H9 (cell line): ENCODE measurements at regions not wholly inside any gene's neighbourhood (a gene's known extent, or its start where the extent isn't known, plus 50 kb on each side); places are given as distances from the start of the nearest gene placed in this dataset.

ENCODE experiments used
- DNase-seq: peaks from one replicate; pipeline ENCODE4 v3.0.0-alpha.2; 2017
- H2AFZ ChIP-seq: one replicate; pipeline ENCODE4 v1.6.1; 2013; ENCODE audit warnings: mild to moderate bottlenecking, low read length, control low read depth, moderate library complexity
- H2AK5ac ChIP-seq: 2 replicates; pipeline ENCODE4 v1.6.1; 2013; ENCODE audit warnings: low read length, control low read depth, mixed read lengths; ENCODE audit not compliant: insufficient read length
- H2BK120ac ChIP-seq: one replicate; pipeline ENCODE4 v1.6.1; 2013; ENCODE audit warnings: low read depth, mild to moderate bottlenecking, low read length, control low read depth, inconsistent platforms; ENCODE audit not compliant: poor library complexity, severe bottlenecking
- H2BK12ac ChIP-seq: 2 replicates; pipeline ENCODE4 v1.6.1; 2013; ENCODE audit warnings: low read length, control low read depth, mixed read lengths, low read depth; ENCODE audit not compliant: insufficient read length
- H2BK15ac ChIP-seq: 2 replicates; pipeline ENCODE4 v1.6.1; 2013; ENCODE audit warnings: low read depth, low read length, control low read depth
- H2BK20ac ChIP-seq: one replicate; pipeline ENCODE4 v1.6.1; 2013; ENCODE audit warnings: low read depth, mild to moderate bottlenecking, low read length, control low read depth, inconsistent platforms; ENCODE audit not compliant: poor library complexity, severe bottlenecking
- H2BK5ac ChIP-seq: 2 replicates; pipeline ENCODE4 v1.6.1; 2013; ENCODE audit warnings: low read length, control low read depth, mixed read lengths; ENCODE audit not compliant: insufficient read length
- H3K14ac ChIP-seq: 2 replicates; pipeline ENCODE4 v1.6.1; 2013; ENCODE audit warnings: low read length, control low read depth; ENCODE audit not compliant: insufficient read depth
- H3K18ac ChIP-seq: 2 replicates; pipeline ENCODE4 v1.6.1; 2013; ENCODE audit warnings: low read depth, mild to moderate bottlenecking, mixed read lengths, low read length, control low read depth; ENCODE audit not compliant: insufficient read length
- H3K23ac ChIP-seq: 2 replicates; pipeline ENCODE4 v1.6.1; 2013; ENCODE audit warnings: low read length, control low read depth, mixed read lengths, low read depth; ENCODE audit not compliant: insufficient read length
- H3K23me2 ChIP-seq: 2 replicates; pipeline ENCODE4 v1.6.1; 2013; ENCODE audit warnings: low read depth, mild to moderate bottlenecking, mixed read lengths, low read length, control low read depth; ENCODE audit not compliant: insufficient read length, poor library complexity, severe bottlenecking
- H3K27ac ChIP-seq: 2 replicates; pipeline ENCODE4 v1.5.1; 2013; ENCODE audit warnings: low read length, control low read depth, mixed read lengths, low read depth; ENCODE audit not compliant: insufficient read length
- H3K27me3 ChIP-seq: 2 replicates; pipeline ENCODE4 v1.6.1; 2013; ENCODE audit warnings: low read length, control low read depth, inconsistent platforms; ENCODE audit not compliant: insufficient read depth
- H3K4ac ChIP-seq: 2 replicates; pipeline ENCODE4 v1.6.1; 2013; ENCODE audit warnings: low read depth, mild to moderate bottlenecking, control low read depth, inconsistent platforms, low read length, moderate library complexity
- H3K4me1 ChIP-seq: 2 replicates; pipeline ENCODE4 v1.6.1; 2013; ENCODE audit warnings: low read length, control low read depth, inconsistent platforms; ENCODE audit not compliant: insufficient read depth
- H3K4me2 ChIP-seq: 2 replicates; pipeline ENCODE4 v1.6.1; 2013; ENCODE audit warnings: low read length, control low read depth, mixed read lengths; ENCODE audit not compliant: insufficient read length, insufficient read depth
- H3K56ac ChIP-seq: 2 replicates; pipeline ENCODE4 v1.6.1; 2013; ENCODE audit warnings: low read depth, mild to moderate bottlenecking, mixed read lengths, low read length, control low read depth; ENCODE audit not compliant: insufficient read length
- H3K79me1 ChIP-seq: 2 replicates; pipeline ENCODE4 v1.6.1; 2013; ENCODE audit warnings: low read depth, mild to moderate bottlenecking, moderate library complexity, low read length, control low read depth, inconsistent platforms; ENCODE audit not compliant: insufficient read depth, poor library complexity, severe bottlenecking
- H3K79me2 ChIP-seq: 2 replicates; pipeline ENCODE4 v1.6.1; 2013; ENCODE audit warnings: low read length, control low read depth, inconsistent platforms; ENCODE audit not compliant: insufficient read depth
- H3K9ac ChIP-seq: 2 replicates; pipeline ENCODE4 v1.6.1; 2013; ENCODE audit warnings: low read length, control low read depth, mixed read lengths; ENCODE audit not compliant: insufficient read length; ENCODE audit errors: extremely low read depth
- H3K9me3 ChIP-seq: one replicate; pipeline ENCODE4 v1.6.1; 2013; ENCODE audit warnings: low read depth, low read length, inconsistent platforms; ENCODE audit not compliant: control insufficient read depth
- H3T11ph ChIP-seq: one replicate; pipeline ENCODE4 v1.6.1; 2013; ENCODE audit warnings: mild to moderate bottlenecking, low read length, control low read depth, inconsistent platforms
- H4K20me1 ChIP-seq: one replicate; pipeline ENCODE4 v1.6.1; 2013; ENCODE audit not compliant: control insufficient read depth, insufficient read length, insufficient read depth
- H4K5ac ChIP-seq: 2 replicates; pipeline ENCODE4 v1.6.1; 2013; ENCODE audit warnings: low read depth, mild to moderate bottlenecking, mixed read lengths, low read length, control low read depth; ENCODE audit not compliant: insufficient read length
- H4K8ac ChIP-seq: replicated peaks from 2 replicates; pipeline ENCODE4 v1.6.1; 2013; ENCODE audit warnings: low read length, control low read depth, mixed read lengths, low read depth; ENCODE audit not compliant: insufficient read length
- H4K91ac ChIP-seq: 2 replicates; pipeline ENCODE4 v1.6.1; 2013; ENCODE audit warnings: low read depth, mild to moderate bottlenecking, moderate library complexity, mixed read lengths, low read length, control low read depth; ENCODE audit not compliant: insufficient read length
- H3K27ac Mint-ChIP-seq, 3 experiments: 2 replicates in 2 of 3; 3 replicates in 1 of 3; pipeline ENCODE4 v1.8.0; 2020 to 2021; ENCODE audit warnings: mixed read lengths in 3 of 3, mild to moderate bottlenecking in 1 of 3, moderate library complexity in 1 of 3
- H3K27me3 Mint-ChIP-seq: 2 replicates; pipeline ENCODE4 v1.8.0; 2021; ENCODE audit warnings: low read depth, mild to moderate bottlenecking, moderate library complexity, mixed read lengths
- H3K36me3 Mint-ChIP-seq, 3 experiments: 2 replicates in 2 of 3; 3 replicates in 1 of 3; pipeline ENCODE4 v1.8.0; 2020 to 2021; ENCODE audit warnings: low read depth in 3 of 3, mixed read lengths in 3 of 3; ENCODE audit not compliant: insufficient read depth in 1 of 3
- H3K4me1 Mint-ChIP-seq, 2 experiments: 2 replicates each; pipeline ENCODE4 v1.8.0; 2020; ENCODE audit warnings: mixed read lengths in 2 of 2
- H3K4me3 Mint-ChIP-seq, 2 experiments: 2 replicates in 1 of 2; 3 replicates in 1 of 2; pipeline ENCODE4 v1.8.0; 2020 to 2021; ENCODE audit warnings: mild to moderate bottlenecking in 2 of 2, mixed read lengths in 2 of 2, moderate library complexity in 1 of 2
- H3K9me3 Mint-ChIP-seq, 2 experiments: 2 replicates in 1 of 2; 3 replicates in 1 of 2; pipeline ENCODE4 v1.8.0; 2020; ENCODE audit warnings: mild to moderate bottlenecking in 2 of 2, mixed read lengths in 2 of 2, moderate library complexity in 1 of 2
- WGBS: extraction: QIAGEN DNeasy Blood & Tissue Kit; methylation state at CpG from one replicate; pipeline ENCODE4 v1.1.7; 2013; ENCODE audit warnings: missing lambda C conversion rate, low lambda C conversion rate, mixed read lengths; ENCODE audit not compliant: insufficient read length; ENCODE audit errors: extremely low coverage; 5-methylcytosine and 5-hydroxymethylcytosine counted together
- TF ChIP-seq, protein P1 (sequence below): fragments of 200-600 bp; sonication (generic); conservative IDR thresholded peaks from 3 replicates; pipeline ENCODE4 v1.8.0; 2021; ENCODE audit warnings: antibody characterized with exemption, mild to moderate bottlenecking

DNA sequence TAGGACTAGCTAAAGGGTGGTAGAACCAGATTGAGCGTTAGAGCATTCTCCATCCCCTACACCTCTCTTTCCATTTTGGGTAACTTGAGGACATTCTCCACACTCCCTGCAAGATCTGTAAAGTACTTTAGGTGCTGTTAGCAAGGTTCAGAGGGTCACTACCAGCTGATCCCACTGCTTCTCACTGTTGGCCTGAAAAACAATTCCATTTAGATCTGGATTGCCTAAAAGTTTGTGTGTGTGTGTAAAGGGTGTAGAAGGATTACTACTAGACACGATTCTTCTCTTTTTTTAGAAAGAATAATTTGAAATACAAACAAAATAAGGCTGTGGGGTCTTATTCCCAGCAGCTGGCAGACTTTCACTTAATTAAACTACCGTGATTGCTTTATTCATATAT, 95.1 kb upstream of the TMEM178A start:
- DNase-seq = no peak
- Histone ChIP-seq H3K4me1 (no peaks in the 10 kb centered on the region; the same call in 1 of the 2 replicates), H2BK12ac (no peak overlapping the region), H2BK20ac (no peak overlapping the region), H3K4ac (no peak overlapping the region), H4K20me1 (no peaks in the 10 kb centered on the region), H3K14ac (no peak overlapping the region), H3K27ac (no peak overlapping the region), H3K4me2 (no peak overlapping the region), H3K9ac (no peak overlapping the region), H3K9me3 (no peaks in the 10 kb centered on the region), H2BK5ac (no peak overlapping the region), H3K79me2 (no peaks in the 10 kb centered on the region), H3K27me3 (no peaks in the 10 kb centered on the region), H4K91ac (no peak overlapping the region), H2BK15ac (no peak overlapping the region), H2AK5ac (no peak overlapping the region), H2AFZ (no peak overlapping the region), H3K56ac (no peak overlapping the region), H3K18ac (no peak overlapping the region), H3K23ac (no peak overlapping the region), H2BK120ac (no peak overlapping the region), H3K23me2 (no peaks in the 10 kb centered on the region), H4K8ac (no peak overlapping the region), H4K5ac (no peak overlapping the region), H3T11ph (no peak overlapping the region), H3K79me1 (no peaks in the 10 kb centered on the region)
- Mint-ChIP-seq H3K9me3 (peaks cover 0 to 7% of the 10 kb centered on the region in 2 experiments; a peak in 1 of 5 replicates), H3K4me1 (peaks cover 5% of the 10 kb centered on the region in 2 experiments), H3K27me3 (no peaks in the 10 kb centered on the region; the same call in 1 of the 2 replicates), H3K4me3 (no peak overlapping the region), H3K36me3 (no peaks in the 10 kb centered on the region; a peak in 1 of 7 replicates), H3K27ac (no peak overlapping the region)
- WGBS = no CpG with 5 or more reads among the region's 3 CpGs
- TF ChIP-seq, protein P1, sequence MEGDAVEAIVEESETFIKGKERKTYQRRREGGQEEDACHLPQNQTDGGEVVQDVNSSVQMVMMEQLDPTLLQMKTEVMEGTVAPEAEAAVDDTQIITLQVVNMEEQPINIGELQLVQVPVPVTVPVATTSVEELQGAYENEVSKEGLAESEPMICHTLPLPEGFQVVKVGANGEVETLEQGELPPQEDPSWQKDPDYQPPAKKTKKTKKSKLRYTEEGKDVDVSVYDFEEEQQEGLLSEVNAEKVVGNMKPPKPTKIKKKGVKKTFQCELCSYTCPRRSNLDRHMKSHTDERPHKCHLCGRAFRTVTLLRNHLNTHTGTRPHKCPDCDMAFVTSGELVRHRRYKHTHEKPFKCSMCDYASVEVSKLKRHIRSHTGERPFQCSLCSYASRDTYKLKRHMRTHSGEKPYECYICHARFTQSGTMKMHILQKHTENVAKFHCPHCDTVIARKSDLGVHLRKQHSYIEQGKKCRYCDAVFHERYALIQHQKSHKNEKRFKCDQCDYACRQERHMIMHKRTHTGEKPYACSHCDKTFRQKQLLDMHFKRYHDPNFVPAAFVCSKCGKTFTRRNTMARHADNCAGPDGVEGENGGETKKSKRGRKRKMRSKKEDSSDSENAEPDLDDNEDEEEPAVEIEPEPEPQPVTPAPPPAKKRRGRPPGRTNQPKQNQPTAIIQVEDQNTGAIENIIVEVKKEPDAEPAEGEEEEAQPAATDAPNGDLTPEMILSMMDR = no peak
